ENCODE measurements at regions not wholly inside any gene's neighbourhood (a gene's known extent, or its start where the extent isn't known, plus 50 kb on each side); places are given as distances from the start of the nearest gene placed in this dataset.

DNA sequence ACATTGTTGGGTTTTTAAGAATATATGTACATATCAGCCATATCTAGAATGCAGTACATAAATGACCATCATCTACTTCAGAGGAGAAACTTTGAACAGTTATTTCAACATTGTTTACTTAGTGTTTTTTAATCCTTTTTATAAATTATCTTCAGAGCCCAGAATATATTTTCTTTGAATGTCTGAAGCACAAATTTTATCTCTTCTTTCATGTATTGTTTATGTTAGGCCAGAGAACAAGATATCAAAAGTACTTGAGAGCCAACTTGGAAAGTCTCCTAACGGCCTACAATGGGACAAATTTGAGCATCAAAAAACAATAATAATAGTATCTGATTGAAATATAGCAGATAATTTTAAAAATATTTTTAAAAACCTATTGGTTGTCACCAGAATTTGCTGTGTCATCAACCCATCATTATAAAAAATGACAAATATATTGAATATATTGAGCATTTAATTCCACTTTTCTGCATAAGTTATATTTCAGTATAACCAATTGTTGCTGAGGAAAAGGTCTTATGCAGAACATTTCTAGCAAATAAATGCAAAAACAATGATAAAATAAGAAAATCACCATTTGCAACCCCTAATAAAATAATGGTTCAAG lies 67.5 kb upstream of the CCNG1 start:
- no peak for DNase-seq

DNA sequence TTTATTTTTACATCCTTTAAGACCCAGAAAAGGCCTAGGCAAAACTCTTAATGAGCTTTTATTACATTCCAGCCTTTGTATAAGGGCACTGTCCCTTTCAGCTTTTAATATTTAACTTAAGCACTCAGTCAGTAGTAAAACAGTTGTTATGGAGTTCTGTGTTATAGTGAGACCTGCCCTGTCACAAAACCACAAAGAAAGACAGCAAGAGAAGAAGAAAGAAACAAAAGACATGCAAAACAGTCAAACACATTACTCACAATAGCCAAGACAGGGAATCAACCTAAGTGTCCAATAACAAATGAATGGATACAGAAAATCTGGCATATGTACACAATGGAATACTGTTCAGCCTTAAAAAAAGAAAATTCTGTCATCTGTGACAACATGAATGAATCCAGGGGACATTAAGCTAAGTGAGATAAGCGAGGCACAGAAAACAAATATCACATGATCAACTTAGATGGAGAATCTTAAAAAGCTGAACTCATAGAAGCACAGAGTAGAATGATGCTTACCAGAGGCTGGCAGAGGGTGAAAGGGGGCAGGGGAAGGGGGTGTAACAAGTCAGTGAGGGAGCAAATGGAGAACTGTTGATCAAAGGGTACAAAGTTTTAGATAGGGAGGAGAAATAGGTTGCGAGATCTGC lies 63.8 kb upstream of the CCNG1 start:
- no peak for DNase-seq

DNA sequence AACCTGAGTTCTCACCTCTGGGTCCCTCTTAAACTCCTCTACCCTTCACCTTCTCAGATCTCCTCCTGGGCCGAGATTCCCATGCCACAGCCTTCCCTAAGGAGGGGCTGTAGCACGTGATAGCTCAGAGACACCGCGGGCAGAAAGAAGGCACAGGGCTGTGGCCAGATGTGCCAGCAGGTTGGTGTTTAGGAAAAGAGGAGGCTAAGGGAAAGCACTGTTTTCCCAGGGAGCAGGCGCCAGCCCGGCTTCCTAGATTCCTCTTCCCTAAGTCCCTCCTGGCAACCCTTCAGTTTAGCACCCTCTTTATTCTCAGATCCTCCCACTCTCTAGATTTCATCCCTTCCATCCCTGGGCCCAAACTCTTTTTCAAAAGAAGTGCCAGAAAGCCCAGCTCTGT lies 59.4 kb upstream of the CCNG1 start:
- DNase-seq, result no peak

DNA sequence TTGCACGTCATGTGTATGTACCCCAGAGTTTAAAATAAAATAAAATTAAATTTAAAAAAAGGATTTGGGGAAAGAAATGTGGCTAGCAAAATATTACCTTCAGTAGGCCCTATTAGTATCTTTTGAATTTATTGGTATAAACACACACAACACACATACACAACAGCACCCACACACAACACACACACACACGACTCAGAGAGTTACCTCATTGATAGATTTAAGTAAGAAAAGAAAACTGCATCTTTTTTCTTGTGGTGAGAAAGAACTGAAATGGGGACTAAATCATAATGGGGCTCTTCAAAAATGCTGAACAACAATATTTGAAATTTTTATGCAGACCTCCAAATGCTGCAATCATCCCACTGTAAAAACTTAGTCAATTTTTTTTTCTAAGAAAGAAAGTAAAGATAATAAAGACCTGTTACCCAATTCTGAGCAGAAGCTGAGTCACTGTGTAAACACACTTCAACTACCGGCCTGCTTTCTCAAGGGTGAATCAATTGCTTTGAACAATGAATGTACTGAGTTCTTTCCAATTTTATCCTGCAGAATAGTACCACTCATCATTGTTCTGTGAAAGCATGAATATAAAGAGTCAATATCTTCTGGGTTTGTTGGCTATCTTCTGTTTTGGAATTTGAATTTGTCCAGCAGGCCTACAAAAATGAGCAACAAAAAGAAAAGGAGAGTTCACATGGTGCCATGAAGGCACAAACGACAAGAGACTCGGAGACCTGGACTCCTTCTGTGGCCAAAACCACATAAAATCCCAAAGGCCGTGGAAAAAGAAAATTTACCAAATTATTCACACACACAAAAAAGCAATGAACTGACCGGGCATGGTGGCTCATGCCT lies 57.9 kb upstream of the CCNG1 start:
- DNase-seq, result no peak

DNA sequence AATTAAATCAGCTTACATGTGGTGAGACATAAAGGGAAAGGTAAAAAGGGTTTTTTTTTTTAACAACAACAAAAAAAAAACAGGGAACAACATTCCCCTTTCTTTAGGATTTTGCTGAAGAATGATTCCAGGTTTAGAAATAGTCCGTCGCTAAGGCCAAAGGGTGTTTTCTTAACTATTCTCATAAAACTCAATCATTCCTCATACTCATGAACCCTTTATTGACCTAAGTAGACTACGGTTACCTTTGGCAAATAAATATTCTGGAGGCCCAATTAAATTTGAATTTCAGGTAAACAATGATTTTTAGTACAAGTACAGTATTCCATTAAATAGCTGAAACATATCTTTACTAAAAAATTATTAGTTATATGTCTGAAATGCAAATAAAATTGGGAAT lies 55.6 kb upstream of the CCNG1 start:
- no peak for DNase-seq

DNA sequence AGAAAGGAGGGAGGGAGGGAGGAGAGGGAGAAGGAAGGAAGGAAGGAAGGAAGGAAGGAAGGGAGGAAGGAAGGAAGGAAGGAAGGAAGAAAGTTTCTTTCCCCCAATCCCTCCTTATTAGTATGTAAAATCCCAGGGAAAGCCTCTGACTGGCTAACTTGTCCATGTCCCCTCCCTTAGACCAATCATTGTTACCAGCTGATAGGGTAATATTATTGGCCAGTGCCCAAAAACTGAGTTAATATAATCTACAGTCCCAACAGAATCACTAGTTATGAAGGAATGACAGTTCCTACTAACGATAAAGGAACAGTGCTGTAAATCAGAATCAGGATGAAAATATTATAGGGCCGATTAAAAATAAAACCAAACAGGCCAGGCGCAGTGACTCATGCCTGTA lies 53.6 kb upstream of the CCNG1 start:
- DNase-seq, result no peak

DNA sequence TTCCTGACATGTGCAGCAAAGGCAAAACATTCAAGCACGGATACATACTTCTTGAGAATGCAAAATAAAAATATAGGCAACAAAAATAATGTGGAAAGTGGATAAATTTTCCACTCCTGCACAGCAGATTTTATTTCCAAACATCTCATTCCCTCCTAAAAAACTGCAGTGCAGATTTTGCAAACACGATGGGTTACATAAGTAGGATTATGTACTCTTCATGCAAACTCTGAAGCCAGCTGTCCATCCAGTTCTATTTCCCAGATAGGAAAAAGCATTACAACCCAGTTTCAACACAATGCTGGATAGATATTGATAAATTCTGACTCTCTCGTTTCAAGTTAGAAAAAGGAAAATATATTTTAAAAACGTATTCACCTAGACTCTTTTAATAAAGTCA lies 52.7 kb upstream of the CCNG1 start:
- no peak for DNase-seq

DNA sequence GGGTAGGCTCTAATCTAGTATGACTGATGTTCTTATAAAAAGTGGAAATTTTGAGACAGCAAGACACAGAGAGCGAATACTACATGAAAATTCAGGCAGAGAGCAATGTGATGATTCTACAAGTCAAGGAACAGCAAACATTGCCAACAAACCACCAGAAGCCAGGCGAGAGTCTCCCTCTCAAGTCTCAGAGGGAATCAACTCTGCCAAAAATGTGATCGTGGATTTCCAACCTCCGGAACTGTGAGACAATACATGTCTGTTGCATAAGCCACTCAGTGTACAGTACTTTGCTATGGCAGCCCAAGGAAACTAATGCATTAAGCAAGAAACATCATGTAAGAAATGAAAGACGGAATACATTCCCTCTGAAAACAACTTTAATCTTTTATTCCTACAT lies 52.1 kb upstream of the CCNG1 start:
- no peak for DNase-seq

DNA sequence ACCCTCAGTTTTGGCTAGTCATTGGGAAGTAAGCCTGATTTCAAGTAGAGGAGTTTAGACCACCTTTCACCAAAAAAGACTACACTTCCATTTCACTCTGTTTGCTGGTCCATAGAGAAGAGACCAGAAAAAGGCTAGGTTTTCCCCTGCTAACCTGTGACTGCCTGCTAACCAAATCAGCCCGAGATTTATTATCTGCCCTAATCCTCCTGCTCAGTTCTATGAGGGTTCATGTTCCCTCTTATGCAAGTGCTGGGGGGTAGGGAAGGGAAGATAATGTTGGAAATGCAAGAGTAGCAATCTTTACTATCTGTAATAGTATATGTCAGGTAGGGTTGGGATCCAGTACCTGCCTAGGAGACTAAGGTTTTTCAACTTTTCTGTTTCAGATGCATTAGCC lies 51.6 kb upstream of the CCNG1 start:
- DNase-seq, result no peak

DNA sequence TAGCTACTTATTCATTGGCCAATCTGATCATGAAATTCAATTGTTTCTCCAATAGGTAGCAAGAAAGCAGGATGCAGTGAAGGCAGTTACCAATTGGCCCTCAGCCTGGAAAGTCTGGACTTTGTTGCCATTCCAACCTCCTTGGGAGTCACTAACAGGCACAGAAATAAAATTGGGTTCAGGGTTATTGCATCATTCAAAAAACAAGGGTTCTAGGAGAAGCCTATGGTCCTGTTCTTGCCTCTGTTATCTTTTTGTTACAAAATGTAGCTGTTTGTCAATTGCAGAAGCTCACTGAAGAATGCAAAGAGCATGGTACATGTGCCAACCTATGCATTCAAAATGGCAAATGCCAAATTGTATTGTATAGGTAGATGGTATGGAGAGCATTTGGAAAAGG lies 51.0 kb upstream of the CCNG1 start:
- no peak for DNase-seq

DNA sequence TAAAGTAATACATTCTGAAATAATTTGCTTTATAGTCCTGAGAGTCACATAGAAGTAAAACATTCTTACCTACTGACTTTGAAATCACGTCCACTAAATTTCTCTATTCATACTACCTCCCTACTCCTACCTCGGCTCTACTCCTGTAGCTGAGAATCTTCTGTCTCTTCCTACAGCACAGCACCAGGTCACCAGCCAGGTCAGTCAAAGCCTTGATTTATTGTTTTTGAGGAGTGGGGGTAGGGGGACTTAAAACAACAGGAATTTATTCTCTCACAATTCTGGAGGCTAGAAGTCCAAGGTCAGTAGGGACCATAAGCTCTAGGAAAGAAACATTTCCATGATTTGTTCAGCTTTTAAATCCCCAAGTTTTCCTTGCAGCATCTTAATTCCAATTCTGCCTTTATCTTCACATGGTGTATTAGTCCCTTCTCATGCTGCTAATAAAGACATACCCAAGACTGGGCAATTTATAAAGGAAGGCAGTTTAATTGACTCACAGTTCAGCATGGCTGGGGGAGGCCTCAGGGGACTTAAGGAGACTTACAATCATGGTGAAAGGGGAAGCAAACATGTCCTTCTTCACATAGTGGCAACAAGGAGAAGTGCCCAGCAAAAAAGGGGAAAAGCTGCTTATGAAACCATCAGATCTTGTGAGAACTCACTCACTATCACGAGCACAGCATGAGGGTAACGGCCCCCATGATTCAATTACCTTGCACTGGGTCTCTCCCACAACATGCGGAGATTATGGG lies 49.6 kb upstream of the CCNG1 start:
- DNase-seq, result no peak
